Suppressor macrophage treated with lipopolysaccharide for 1 hour (primary cell): ENCODE measurements at regions not wholly inside any gene's neighbourhood (a gene's known extent, or its start where the extent isn't known, plus 50 kb on each side); places are given as distances from the start of the nearest gene placed in this dataset.

ENCODE experiments used
- DNase-seq, 3 donors: peaks; one replicate each; pipeline ENCODE4 v3.0.0-alpha.2; 2020 to 2022

- DNase-seq, result no peak
These were observed 731.6 kb upstream of the FANCL start for GRCh38 chr2:58972737-58973136.

GRCh38 chr2:58971511-58972360, 730.6 kb upstream of the FANCL start:
- DNase-seq, result no peak

GRCh38 chr2:58970365-58970764, 729.2 kb upstream of the FANCL start:
- DNase-seq, result no peak

- DNase-seq, result no peak
These were observed 727.8 kb upstream of the FANCL start for GRCh38 chr2:58968885-58969284.

GRCh38 chr2:58967736-58968135, 726.6 kb upstream of the FANCL start:
- no peak for DNase-seq

- no peak for DNase-seq
These were observed 724.5 kb upstream of the FANCL start for GRCh38 chr2:58965602-58966001.

- no peak for DNase-seq
These were observed 718.9 kb upstream of the FANCL start for GRCh38 chr2:58959996-58960395.

GRCh38 chr2:58957188-58957840, 716.2 kb upstream of the FANCL start:
- no peak for DNase-seq

- no peak for DNase-seq
These were observed 713.8 kb upstream of the FANCL start for GRCh38 chr2:58954880-58955385.

GRCh38 chr2:58951722-58952121, 710.6 kb upstream of the FANCL start:
- DNase-seq, result no peak

- DNase-seq, result no peak
These were observed 709.8 kb upstream of the FANCL start for GRCh38 chr2:58950795-58951462.

- DNase-seq, result no peak
These were observed 698.3 kb upstream of the FANCL start for GRCh38 chr2:58939388-58939787.

GRCh38 chr2:58938988-58939387, 697.9 kb upstream of the FANCL start:
- DNase-seq, result no peak

GRCh38 chr2:58932801-58933200, 691.7 kb upstream of the FANCL start:
- no peak for DNase-seq

GRCh38 chr2:58930537-58930936, 689.4 kb upstream of the FANCL start:
- DNase-seq, result no peak

GRCh38 chr2:58928973-58929372, 687.8 kb upstream of the FANCL start:
- no peak for DNase-seq

GRCh38 chr2:58928391-58928790, 687.3 kb upstream of the FANCL start:
- DNase-seq, result no peak

GRCh38 chr2:58926112-58926511, 685.0 kb upstream of the FANCL start:
- DNase-seq, result no peak

GRCh38 chr2:58925676-58926081, 684.6 kb upstream of the FANCL start:
- no peak for DNase-seq

GRCh38 chr2:58923869-58924268, 682.7 kb upstream of the FANCL start:
- DNase-seq, result no peak

- no peak for DNase-seq
These were observed 681.1 kb upstream of the FANCL start for GRCh38 chr2:58922245-58922644.

GRCh38 chr2:58921676-58922075, 680.6 kb upstream of the FANCL start:
- DNase-seq, result no peak

- no peak for DNase-seq
These were observed 678.9 kb upstream of the FANCL start for GRCh38 chr2:58920001-58920400.

- DNase-seq, result no peak
These were observed 678.2 kb upstream of the FANCL start for GRCh38 chr2:58919316-58919715.
